Osteoblast (primary cell): ENCODE measurements at regions not wholly inside any gene's neighbourhood (a gene's known extent, or its start where the extent isn't known, plus 50 kb on each side); places are given as distances from the start of the nearest gene placed in this dataset.

Experiments
- DNase-seq: peaks from one replicate; pipeline ENCODE4 v3.0.0; 2011; ENCODE audit warnings: low spot score, mixed read lengths; ENCODE audit not compliant: insufficient read length; ENCODE audit errors: missing footprints
- H2AFZ ChIP-seq: 2 replicates; pipeline ENCODE4 v1.6.0; 2011; ENCODE audit warnings: mild to moderate bottlenecking, low read length
- H3K27ac ChIP-seq: 2 replicates; pipeline ENCODE4 v1.5.1; 2011; ENCODE audit warnings: mild to moderate bottlenecking, low read depth, low read length, moderate library complexity
- H3K27me3 ChIP-seq: 2 replicates; pipeline ENCODE4 v1.6.0; 2012; ENCODE audit warnings: mild to moderate bottlenecking, control low read depth, inconsistent platforms, low read length, moderate library complexity; ENCODE audit not compliant: insufficient read depth
- H3K36me3 ChIP-seq: 2 replicates; pipeline ENCODE4 v1.5.1; 2011; ENCODE audit warnings: mild to moderate bottlenecking, low read length, control low read depth, moderate library complexity; ENCODE audit not compliant: insufficient read depth
- H3K4me1 ChIP-seq: 2 replicates; pipeline ENCODE4 v1.5.1; 2011; ENCODE audit warnings: mild to moderate bottlenecking, low read length, control low read depth, moderate library complexity; ENCODE audit not compliant: insufficient read depth
- H3K4me2 ChIP-seq: 2 replicates; pipeline ENCODE4 v1.6.0; 2011; ENCODE audit warnings: mild to moderate bottlenecking, low read length; ENCODE audit not compliant: insufficient read depth
- H3K4me3 ChIP-seq: fragments of 200-600 bp; sonication (generic); 3 replicates; pipeline ENCODE4 v1.5.1; 2012; ENCODE audit warnings: mild to moderate bottlenecking, low read length, inconsistent platforms; ENCODE audit not compliant: insufficient read depth
- H3K79me2 ChIP-seq: 2 replicates; pipeline ENCODE4 v1.6.0; 2012; ENCODE audit warnings: mild to moderate bottlenecking, low read length, control low read depth, inconsistent platforms; ENCODE audit not compliant: insufficient read depth
- H3K9me3 ChIP-seq: 2 replicates; pipeline ENCODE4 v1.5.1; 2011; ENCODE audit warnings: low read depth, low read length, control low read depth
- H4K20me1 ChIP-seq: 2 replicates; pipeline ENCODE4 v1.6.0; 2012; ENCODE audit warnings: mild to moderate bottlenecking, low read length, control low read depth; ENCODE audit not compliant: insufficient read depth
- TF ChIP-seq, protein P1 (sequence below): IDR thresholded peaks from 2 replicates; pipeline ENCODE4 v1.5.1; 2011; ENCODE audit warnings: mild to moderate bottlenecking, low read depth, low read length, moderate library complexity; ENCODE audit errors: extremely low read depth

DNA sequence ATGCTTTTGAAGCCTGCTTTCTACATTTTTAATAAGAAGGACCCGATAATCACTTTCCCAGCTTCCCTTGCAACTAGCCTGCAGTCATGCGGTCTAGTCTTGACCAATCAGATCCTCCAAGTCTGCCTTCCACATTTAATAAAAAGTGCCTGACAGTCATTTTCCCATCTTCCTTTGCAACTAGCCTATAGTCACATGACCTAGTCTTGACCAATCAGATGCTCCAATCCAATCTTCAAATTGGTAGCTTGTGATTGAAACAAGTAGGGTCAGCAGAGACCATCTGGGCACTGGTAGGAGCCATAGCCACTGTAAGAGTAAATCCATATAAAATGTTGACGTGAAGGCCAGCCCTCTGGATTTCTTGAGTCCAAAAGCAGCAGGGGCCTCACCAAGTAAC lies 80.0 kb downstream of the NPTX2 start:
- Histone ChIP-seq H4K20me1 (no peaks in the 10 kb centered on the region), H3K27me3 (no peaks in the 10 kb centered on the region), H2AFZ (no peak overlapping the region), H3K9me3 (no peaks in the 10 kb centered on the region), H3K4me2 (no peak overlapping the region), H3K4me3 (no peak overlapping the region), H3K4me1 (no peaks in the 10 kb centered on the region), H3K79me2 (no peaks in the 10 kb centered on the region), H3K27ac (no peak overlapping the region), H3K36me3 (no peaks in the 10 kb centered on the region)
- DNase-seq: no peak
- TF ChIP-seq, protein P1, sequence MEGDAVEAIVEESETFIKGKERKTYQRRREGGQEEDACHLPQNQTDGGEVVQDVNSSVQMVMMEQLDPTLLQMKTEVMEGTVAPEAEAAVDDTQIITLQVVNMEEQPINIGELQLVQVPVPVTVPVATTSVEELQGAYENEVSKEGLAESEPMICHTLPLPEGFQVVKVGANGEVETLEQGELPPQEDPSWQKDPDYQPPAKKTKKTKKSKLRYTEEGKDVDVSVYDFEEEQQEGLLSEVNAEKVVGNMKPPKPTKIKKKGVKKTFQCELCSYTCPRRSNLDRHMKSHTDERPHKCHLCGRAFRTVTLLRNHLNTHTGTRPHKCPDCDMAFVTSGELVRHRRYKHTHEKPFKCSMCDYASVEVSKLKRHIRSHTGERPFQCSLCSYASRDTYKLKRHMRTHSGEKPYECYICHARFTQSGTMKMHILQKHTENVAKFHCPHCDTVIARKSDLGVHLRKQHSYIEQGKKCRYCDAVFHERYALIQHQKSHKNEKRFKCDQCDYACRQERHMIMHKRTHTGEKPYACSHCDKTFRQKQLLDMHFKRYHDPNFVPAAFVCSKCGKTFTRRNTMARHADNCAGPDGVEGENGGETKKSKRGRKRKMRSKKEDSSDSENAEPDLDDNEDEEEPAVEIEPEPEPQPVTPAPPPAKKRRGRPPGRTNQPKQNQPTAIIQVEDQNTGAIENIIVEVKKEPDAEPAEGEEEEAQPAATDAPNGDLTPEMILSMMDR: no peak

DNA sequence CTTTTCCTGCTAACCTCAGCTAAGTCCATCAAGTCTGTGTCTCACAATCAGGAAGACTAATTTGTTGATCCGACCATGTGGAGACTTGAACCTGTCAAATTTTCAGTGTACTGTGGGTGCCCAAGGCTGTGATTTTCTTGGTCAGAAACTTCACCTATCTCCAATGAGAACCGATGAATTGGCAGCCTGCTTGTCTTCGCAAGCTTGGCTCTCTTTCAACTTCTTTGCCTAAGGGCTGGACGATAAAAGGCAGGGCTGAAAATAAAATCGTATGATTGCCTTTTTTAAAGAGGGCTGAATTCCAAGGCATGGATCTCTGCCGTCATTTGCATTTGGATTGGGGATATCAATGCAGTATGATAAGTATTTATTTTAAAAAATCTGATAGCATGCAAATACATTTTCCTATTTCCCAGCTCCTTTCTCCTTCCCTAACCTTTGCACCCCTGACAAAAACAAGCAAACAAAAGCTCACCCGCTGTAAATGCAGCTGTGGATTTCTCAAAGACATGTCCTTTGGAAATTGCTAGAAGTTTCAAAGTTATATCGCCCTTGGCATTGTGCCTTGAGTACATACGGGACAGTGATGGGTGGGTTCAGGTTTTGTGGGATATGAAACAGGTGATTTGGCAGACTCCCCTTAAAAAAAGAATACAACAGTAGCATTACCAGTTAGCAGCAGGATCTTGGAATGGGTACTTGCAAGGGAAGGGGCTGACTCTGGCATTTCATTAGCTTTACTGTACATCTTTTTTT lies 80.6 kb downstream of the NPTX2 start:
- DNase-seq: no peak
- Histone ChIP-seq H3K27ac (no peak overlapping the region), H3K36me3 (no peaks in the 10 kb centered on the region), H3K9me3 (no peaks in the 10 kb centered on the region), H3K4me3 (no peak overlapping the region), H3K4me2 (no peak overlapping the region), H2AFZ (no peak overlapping the region), H3K79me2 (no peaks in the 10 kb centered on the region), H4K20me1 (no peaks in the 10 kb centered on the region), H3K27me3 (no peaks in the 10 kb centered on the region), H3K4me1 (no peaks in the 10 kb centered on the region)
- TF ChIP-seq, protein P1: no peak

DNA sequence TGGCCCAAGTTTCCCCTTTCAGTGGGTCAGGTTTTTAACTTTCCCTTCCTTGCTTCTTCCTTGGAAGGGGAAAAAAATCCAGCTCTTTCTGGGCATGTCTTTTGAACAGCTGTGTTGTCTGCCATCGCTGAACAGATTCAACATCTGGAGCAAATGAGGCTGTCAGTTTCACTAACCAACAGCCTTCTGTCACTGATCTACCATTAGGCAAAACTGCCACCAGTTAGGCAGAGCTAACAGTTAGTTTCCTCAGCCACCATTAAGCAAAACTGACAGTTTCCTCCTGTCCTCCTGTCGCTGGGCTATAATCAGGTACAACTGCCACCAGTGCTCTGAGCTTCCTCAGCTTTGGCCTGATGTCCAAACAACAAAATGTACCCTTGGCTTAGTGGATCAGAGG lies 81.9 kb downstream of the NPTX2 start:
- H3K4me2 ChIP-seq: no peak overlapping the region
- no peaks in the 10 kb centered on the region for H3K27me3 ChIP-seq
- H4K20me1 ChIP-seq: no peaks in the 10 kb centered on the region
- no peaks in the 10 kb centered on the region for H3K9me3 ChIP-seq
- H3K4me3 ChIP-seq: no peak overlapping the region
- no peaks in the 10 kb centered on the region for H3K36me3 ChIP-seq
- TF ChIP-seq, protein P1: no peak
- no peak overlapping the region for H2AFZ ChIP-seq
- DNase-seq: no peak
- no peaks in the 10 kb centered on the region for H3K4me1 ChIP-seq
- H3K27ac ChIP-seq: no peak overlapping the region
- no peaks in the 10 kb centered on the region for H3K79me2 ChIP-seq

DNA sequence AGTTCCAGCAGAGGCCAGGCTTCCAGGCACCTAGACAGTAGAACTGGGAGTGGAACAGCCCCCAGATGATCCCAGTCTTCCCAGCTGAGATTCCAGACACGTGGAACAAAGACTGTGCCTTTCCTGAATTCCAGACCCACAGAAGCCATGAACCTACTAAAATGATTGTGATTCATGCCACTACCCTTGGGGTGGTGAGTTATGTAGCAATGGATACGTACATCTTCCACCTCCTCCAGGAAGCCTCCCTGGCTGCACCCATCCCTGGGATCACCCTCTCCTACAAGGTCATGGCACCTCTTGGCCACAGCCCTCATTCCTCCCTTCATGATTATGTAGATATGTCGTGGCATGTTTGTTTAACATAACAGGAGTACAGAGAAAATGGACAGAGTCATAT lies 83.4 kb downstream of the NPTX2 start:
- no peak overlapping the region for H3K4me3 ChIP-seq
- DNase-seq: no peak
- H3K36me3 ChIP-seq: no peaks in the 10 kb centered on the region
- H4K20me1 ChIP-seq: no peaks in the 10 kb centered on the region
- H3K27ac ChIP-seq: no peak overlapping the region
- no peaks in the 10 kb centered on the region for H3K27me3 ChIP-seq
- no peak overlapping the region for H2AFZ ChIP-seq
- no peaks in the 10 kb centered on the region for H3K4me1 ChIP-seq
- H3K9me3 ChIP-seq: no peaks in the 10 kb centered on the region
- no peak overlapping the region for H3K4me2 ChIP-seq
- TF ChIP-seq, protein P1: no peak
- no peaks in the 10 kb centered on the region for H3K79me2 ChIP-seq
